Activated CD4-positive, alpha-beta T cell treated with anti-CD3 and anti-CD28 coated beads, Interleukin-10, Interleukin-2, amounts not matched to agents 100 ng/mL and 50 ng/mL, durations not matched to agents 16 hours and 8 hours (primary cell): ENCODE measurements at regions not wholly inside any gene's neighbourhood (a gene's known extent, or its start where the extent isn't known, plus 50 kb on each side); places are given as distances from the start of the nearest gene placed in this dataset.
"Not testable (repeated sequence)": the region's sequence is repeated elsewhere in the genome, so short reads cannot be mapped to it uniquely, and the experiment has no call there.

Source experiments
- DNase-seq: peaks from one replicate; pipeline ENCODE4 v3.0.0-alpha.2; 2020

- DNase-seq, result no peak
These were observed 674.2 kb upstream of the MANEA start for GRCh38 chr6:94902974-94903628.

GRCh38 chr6:94899191-94899590 is 678.1 kb upstream of the MANEA start:
- no peak for DNase-seq

- DNase-seq, result no peak
These were observed 683.0 kb upstream of the MANEA start for GRCh38 chr6:94894300-94894699.

GRCh38 chr6:94893327-94893726 is 684.0 kb upstream of the MANEA start:
- no peak for DNase-seq

GRCh38 chr6:94873819-94874218 is 703.5 kb upstream of the MANEA start:
- not testable (repeated sequence) for DNase-seq

GRCh38 chr6:94862112-94862511 is 715.2 kb upstream of the MANEA start:
- no peak for DNase-seq

- no peak for DNase-seq
These were observed 717.4 kb upstream of the MANEA start for GRCh38 chr6:94859924-94860323.

- not testable (repeated sequence) for DNase-seq
These were observed 720.3 kb upstream of the MANEA start for GRCh38 chr6:94856999-94857398.

- DNase-seq, result not testable (repeated sequence)
These were observed 726.0 kb upstream of the MANEA start for GRCh38 chr6:94851329-94851728.

- no peak for DNase-seq
These were observed 731.6 kb upstream of the MANEA start for GRCh38 chr6:94845742-94846141.

- DNase-seq, result no peak
These were observed 742.1 kb upstream of the MANEA start for GRCh38 chr6:94835264-94835663.

GRCh38 chr6:94813806-94814205 is 763.5 kb upstream of the MANEA start:
- no peak for DNase-seq

- no peak for DNase-seq
These were observed 776.0 kb upstream of the MANEA start for GRCh38 chr6:94801344-94801743.

- no peak for DNase-seq
These were observed 791.8 kb upstream of the MANEA start for GRCh38 chr6:94785514-94785913.

GRCh38 chr6:94785081-94785480 is 792.3 kb upstream of the MANEA start:
- DNase-seq, result not testable (repeated sequence)

- DNase-seq, result no peak
These were observed 808.1 kb upstream of the MANEA start for GRCh38 chr6:94769197-94769596.

GRCh38 chr6:94751641-94752329 is 825.5 kb upstream of the MANEA start:
- no peak for DNase-seq

- no peak for DNase-seq
These were observed 841.1 kb upstream of the MANEA start for GRCh38 chr6:94736236-94736635.

- no peak for DNase-seq
These were observed 842.1 kb upstream of the MANEA start for GRCh38 chr6:94735270-94735669.

GRCh38 chr6:94734751-94735150 is 842.6 kb upstream of the MANEA start:
- DNase-seq, result no peak

GRCh38 chr6:94733066-94733465 is 844.3 kb upstream of the MANEA start:
- no peak for DNase-seq

GRCh38 chr6:94727710-94728109 is 849.6 kb upstream of the MANEA start:
- DNase-seq, result no peak

- no peak for DNase-seq
These were observed 855.9 kb upstream of the MANEA start for GRCh38 chr6:94721459-94721858.

- no peak for DNase-seq
These were observed 863.9 kb upstream of the MANEA start for GRCh38 chr6:94713446-94713845.

GRCh38 chr6:94698773-94699172 is 878.6 kb upstream of the MANEA start:
- no peak for DNase-seq
